ENCODE measurements at regions not wholly inside any gene's neighbourhood (a gene's known extent, or its start where the extent isn't known, plus 50 kb on each side); places are given as distances from the start of the nearest gene placed in this dataset.

DNA sequence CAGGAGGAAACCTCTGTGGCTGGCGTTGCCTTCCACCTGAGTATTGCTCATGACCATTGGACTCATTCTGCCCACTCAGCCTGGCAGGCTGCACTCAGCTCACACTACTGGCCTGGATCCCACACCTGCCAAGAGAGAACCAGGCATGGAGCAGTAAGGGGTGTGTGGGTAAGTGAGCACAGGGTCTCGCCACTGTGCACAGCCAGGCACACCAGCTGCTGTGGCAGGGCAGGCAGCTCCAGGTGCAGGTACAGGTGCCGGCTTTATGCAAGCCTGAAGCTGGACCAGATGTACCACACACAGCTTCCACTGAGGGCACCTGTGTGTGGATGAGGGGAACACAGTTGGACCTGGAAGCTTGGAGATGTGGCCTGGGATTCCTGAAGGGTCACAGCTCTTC is 295.2 kb upstream of the SNX7 start:
- Histone ChIP-seq H3K4me1 (ENCODE audit: insufficient read depth, low read length, poor library complexity, severe bottlenecking) (peaks cover 13% of the 10 kb centered on the region), H3K36me3 (ENCODE audit: insufficient read depth, low read length, poor library complexity, severe bottlenecking) (no peaks in the 10 kb centered on the region), H3K27me3 (replicated peaks; ENCODE audit: insufficient read depth, low read depth, low read length, poor library complexity) (no peaks in the 10 kb centered on the region), H3K27ac (ENCODE audit: low read depth, low read length, poor library complexity, severe bottlenecking) (no peak overlapping the region), H3K4me3 (ENCODE audit: low read depth, low read length, poor library complexity, severe bottlenecking) (no peak overlapping the region), H3K9me3 (ENCODE audit: low read depth, low read length, poor library complexity, severe bottlenecking) (no peaks in the 10 kb centered on the region)
- TF ChIP-seq, protein P1, sequence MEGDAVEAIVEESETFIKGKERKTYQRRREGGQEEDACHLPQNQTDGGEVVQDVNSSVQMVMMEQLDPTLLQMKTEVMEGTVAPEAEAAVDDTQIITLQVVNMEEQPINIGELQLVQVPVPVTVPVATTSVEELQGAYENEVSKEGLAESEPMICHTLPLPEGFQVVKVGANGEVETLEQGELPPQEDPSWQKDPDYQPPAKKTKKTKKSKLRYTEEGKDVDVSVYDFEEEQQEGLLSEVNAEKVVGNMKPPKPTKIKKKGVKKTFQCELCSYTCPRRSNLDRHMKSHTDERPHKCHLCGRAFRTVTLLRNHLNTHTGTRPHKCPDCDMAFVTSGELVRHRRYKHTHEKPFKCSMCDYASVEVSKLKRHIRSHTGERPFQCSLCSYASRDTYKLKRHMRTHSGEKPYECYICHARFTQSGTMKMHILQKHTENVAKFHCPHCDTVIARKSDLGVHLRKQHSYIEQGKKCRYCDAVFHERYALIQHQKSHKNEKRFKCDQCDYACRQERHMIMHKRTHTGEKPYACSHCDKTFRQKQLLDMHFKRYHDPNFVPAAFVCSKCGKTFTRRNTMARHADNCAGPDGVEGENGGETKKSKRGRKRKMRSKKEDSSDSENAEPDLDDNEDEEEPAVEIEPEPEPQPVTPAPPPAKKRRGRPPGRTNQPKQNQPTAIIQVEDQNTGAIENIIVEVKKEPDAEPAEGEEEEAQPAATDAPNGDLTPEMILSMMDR (conservative IDR thresholded peaks at IDR 0.05; ENCODE audit: low read depth, low read length): no peak
- POLR2A ChIA-PET (ENCODE audit: low non-redundant PET): no interaction called here
- CTCF ChIA-PET: no interaction called here
- BruUV-seq (replicated peaks): no TSS peak
- no peak for DNase-seq (ENCODE audit: low spot score)
- intact Hi-C loops (cut with micrococcal nuclease; ENCODE audit: unreplicated experiment): no loop called here

DNA sequence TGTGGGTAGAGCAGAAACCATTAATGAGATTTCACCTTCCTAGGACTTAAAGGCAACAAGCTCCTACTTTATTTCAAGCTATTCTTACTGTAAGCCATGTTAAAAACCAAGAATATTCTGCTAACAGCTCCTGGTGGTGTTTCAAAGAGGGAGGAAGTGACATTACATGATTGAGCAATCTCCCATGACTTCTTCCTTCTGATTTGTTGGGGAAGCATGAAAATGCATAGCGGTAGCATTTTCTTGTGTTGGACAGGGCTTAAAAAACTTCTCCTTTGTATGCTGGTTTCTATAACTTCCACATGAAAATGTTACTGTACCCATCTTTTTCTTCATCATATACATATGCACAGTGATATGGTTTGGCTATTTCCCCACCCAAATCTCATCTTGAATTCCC is 297.0 kb upstream of the SNX7 start:
- BruUV-seq (replicated peaks): no TSS peak

DNA sequence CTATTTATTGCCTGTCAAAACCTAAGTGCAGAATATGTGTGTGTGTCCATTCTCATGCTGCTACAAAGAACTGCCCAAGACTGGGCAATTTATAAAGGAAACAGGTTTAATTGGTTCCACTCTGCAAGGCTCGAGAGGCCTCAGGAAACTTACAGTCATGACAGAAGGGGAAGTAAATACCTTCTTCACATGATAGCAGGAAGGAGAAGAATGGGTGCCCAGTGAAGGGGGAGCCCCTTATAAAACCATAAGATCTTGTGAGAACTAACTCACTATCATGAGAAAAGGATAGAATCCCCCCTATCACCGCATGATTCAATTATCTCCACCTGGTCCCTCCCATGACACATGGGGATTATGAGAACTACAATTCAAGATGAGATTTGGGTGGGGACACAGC is 300.7 kb upstream of the SNX7 start:
- POLR2A ChIA-PET (ENCODE audit: low non-redundant PET): no interaction called here
- intact Hi-C loops (cut with micrococcal nuclease; ENCODE audit: unreplicated experiment): no loop called here
- Histone ChIP-seq H3K27me3 (replicated peaks; ENCODE audit: insufficient read depth, low read depth, low read length, poor library complexity) (no peaks in the 10 kb centered on the region), H3K9me3 (ENCODE audit: low read depth, low read length, poor library complexity, severe bottlenecking) (no peaks in the 10 kb centered on the region), H3K4me1 (ENCODE audit: insufficient read depth, low read length, poor library complexity, severe bottlenecking) (no peaks in the 10 kb centered on the region), H3K36me3 (ENCODE audit: insufficient read depth, low read length, poor library complexity, severe bottlenecking) (no peaks in the 10 kb centered on the region), H3K4me3 (ENCODE audit: low read depth, low read length, poor library complexity, severe bottlenecking) (no peak overlapping the region), H3K27ac (ENCODE audit: low read depth, low read length, poor library complexity, severe bottlenecking) (no peak overlapping the region)
- CTCF ChIA-PET: no interaction called here
- TF ChIP-seq EZH2 (IDR thresholded peaks at IDR 0.05; ENCODE audit: borderline replicate concordance, low read depth, low read length, poor library complexity, severe bottlenecking): no peak
- TF ChIP-seq, protein P1 (conservative IDR thresholded peaks at IDR 0.05; ENCODE audit: low read depth, low read length): no peak
- DNase-seq (ENCODE audit: low spot score): no peak
- BruUV-seq (replicated peaks): no TSS peak

More for the DNA sequence above, 297.0 kb upstream of the SNX7 start:
- intact Hi-C loops (cut with micrococcal nuclease; ENCODE audit: unreplicated experiment): no loop called here
- CTCF ChIA-PET: no interaction called here
- POLR2A ChIA-PET (ENCODE audit: low non-redundant PET): no interaction called here
- Histone ChIP-seq H3K4me3 (ENCODE audit: low read depth, low read length, poor library complexity, severe bottlenecking) (no peak overlapping the region), H3K27me3 (replicated peaks; ENCODE audit: insufficient read depth, low read depth, low read length, poor library complexity) (no peaks in the 10 kb centered on the region), H3K27ac (ENCODE audit: low read depth, low read length, poor library complexity, severe bottlenecking) (no peak overlapping the region), H3K36me3 (ENCODE audit: insufficient read depth, low read length, poor library complexity, severe bottlenecking) (no peaks in the 10 kb centered on the region), H3K4me1 (ENCODE audit: insufficient read depth, low read length, poor library complexity, severe bottlenecking) (peaks cover 8% of the 10 kb centered on the region), H3K9me3 (ENCODE audit: low read depth, low read length, poor library complexity, severe bottlenecking) (no peaks in the 10 kb centered on the region)
- TF ChIP-seq, protein P1 (conservative IDR thresholded peaks at IDR 0.05; ENCODE audit: low read depth, low read length): no peak
- TF ChIP-seq EZH2 (IDR thresholded peaks at IDR 0.05; ENCODE audit: borderline replicate concordance, low read depth, low read length, poor library complexity, severe bottlenecking): no peak
- DNase-seq (ENCODE audit: low spot score): no peak

Measured in A673 (cell line).